Sciatic nerve (tissue), 2 donors: ENCODE measurements at regions not wholly inside any gene's neighbourhood (a gene's known extent, or its start where the extent isn't known, plus 50 kb on each side); places are given as distances from the start of the nearest gene placed in this dataset.
"Not testable (repeated sequence)": the region's sequence is repeated elsewhere in the genome, so short reads cannot be mapped to it uniquely, and the experiment has no call there.

Source experiments
- ATAC-seq: fragments of 200-7000 bp; cut with Tn5 transposase; one replicate; pipeline ENCODE4 v1.9.1; 2020; ENCODE audit warnings: mild to moderate bottlenecking, moderate library complexity
- DNase-seq: peaks from one replicate; pipeline ENCODE4 v3.0.0-alpha.2; 2020; ENCODE audit warnings: low spot score
- intact Hi-C: fragments of 100-400 bp; cut with DNase I; formaldehyde crosslinking; loops from one replicate; pipeline ENCODE4 v1.14.2; 2022
- donor health status: DM: no; HTN: no; CAD: no.
- donor health status: DM: no; HTN: no; CAD: no.

DNA sequence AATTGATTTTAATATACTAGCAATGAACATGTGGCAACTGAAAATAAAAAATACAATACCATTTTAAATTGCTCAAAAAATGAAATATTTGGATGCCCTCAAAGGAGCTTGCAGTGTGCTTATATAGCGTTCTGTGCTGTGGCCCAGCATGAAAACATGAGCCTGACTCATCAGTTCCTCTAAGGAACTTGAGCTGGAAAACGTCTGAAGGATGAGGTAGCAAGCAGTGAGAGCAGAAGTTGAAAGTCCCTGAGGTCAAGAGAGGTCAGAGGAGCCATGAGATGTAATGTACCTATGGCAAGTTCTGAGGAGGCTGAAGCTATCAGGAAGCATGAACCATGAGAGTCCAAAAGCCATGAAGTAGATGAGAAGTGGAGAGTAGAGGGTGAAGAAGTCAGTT is 59.7 kb downstream of the HMGB3 start:
- no peak for DNase-seq
- no peak for ATAC-seq
- intact Hi-C loops = no loop called here

DNA sequence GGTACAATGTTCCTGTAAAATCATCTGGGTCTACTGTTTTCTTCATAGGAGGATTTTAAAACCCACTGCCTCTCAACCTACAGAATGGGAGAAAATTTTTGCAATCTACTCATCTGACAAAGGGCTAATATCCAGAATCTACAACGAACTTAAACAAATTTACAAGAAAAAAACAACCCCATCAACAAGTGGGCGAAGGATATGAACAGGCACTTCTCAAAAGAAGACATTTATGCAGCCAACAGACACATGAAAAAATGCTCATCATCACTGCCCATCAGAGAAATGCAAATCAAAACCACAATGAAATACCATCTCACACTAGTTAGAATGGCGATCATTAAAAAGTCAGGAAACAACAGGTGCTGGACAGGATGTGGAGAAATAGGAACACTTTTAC is 83.2 kb downstream of the HMGB3 start:
- intact Hi-C loops, DNase-seq, ATAC-seq: not testable (repeated sequence)

DNA sequence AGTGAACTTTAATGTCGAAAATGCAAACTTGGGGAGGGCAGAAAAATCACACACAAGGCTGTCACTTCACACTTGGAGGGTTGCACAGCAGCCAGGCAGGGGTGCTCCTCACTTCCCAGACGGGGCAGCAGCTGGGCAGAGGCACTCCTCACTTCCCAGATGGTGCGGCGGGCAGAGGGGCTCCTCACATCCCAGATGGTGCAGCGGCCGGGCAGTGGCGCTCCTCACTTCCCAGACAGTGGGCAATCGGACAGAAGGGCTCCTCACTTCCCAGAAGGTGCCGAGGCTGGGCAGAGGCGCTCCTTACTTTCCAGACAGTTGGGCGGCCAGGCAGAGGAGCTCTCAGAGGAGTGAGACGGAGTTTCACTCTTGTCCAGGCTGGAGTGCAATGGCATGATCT is 90.6 kb downstream of the HMGB3 start:
- intact Hi-C loops = no loop called here
- no peak for ATAC-seq
- DNase-seq = no peak

DNA sequence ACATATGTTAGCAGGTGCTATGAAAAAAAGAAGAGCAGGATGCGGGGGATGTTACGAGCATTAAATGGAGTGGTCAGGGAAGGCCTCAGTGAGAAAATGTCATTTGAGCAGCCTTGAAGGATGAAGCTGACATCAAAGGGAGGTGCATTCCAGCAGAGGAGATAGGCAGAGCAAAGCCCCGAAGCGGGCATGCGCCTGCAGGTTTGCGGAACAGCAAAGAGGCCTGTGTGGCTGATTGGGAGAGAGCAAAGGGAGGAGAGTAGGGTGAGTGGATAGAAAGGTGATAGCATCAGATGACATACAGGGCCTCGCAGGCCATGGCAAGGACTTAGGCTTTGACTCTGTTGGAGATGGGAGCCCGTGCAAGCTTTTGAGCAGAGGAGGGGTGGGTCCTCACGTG is 95.4 kb upstream of the GPR50 start:
- ATAC-seq (no peak), DNase-seq (no peak)
- intact Hi-C loops = loop anchor here (5.0 kb wide), 1 partner anchor 309 kb away; no protein-coding TSS in a partner anchor

DNA sequence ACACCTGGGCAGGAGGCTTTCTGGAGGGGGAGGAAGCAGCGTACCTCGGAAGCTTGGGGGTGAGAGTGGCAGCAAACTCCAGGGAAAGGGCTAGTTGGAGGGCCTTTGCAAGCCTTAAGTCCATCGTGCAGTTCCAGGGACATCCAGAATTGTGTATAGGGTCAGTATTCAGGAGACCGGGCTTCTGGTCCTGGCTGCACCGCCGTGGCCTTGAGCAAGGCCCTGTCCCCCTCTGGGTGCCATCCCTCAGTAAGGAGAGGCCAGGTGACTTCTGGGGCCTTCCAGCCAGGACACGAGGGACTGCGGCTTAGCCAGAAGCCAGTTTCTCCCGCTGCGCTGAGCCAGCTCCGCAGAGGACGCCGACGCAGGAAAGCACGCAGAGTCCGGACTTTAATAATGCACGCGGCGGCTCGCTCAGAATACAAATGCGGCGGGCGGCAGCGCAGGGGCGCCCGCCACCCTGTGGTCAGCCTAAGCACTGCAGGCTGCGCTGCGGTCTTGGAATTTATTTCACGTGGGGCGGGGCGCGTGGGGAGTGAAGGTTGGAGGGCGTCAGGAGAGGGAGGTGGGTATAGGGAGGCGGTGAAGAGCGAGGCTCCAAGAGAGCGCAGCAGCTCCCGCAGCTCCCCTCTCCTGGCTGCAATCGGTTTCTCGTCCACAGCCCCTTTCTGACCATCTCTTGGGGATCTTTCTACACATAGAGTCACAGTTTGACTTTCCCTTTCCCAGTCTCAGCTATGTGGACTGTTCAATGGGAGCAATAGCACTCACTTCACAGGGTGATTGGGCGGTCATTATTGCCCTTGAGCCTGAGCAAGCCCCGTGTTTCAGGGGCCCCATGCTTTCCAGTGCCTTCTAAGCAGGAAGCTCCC is 94.1 kb upstream of the GPR50 start:
- intact Hi-C loops = loop anchor here (5.0 kb wide), 1 partner anchor 310 kb away; no protein-coding TSS in a partner anchor
- peak; percentile 89 for ATAC-seq
- peak; percentile 80 for DNase-seq

DNA sequence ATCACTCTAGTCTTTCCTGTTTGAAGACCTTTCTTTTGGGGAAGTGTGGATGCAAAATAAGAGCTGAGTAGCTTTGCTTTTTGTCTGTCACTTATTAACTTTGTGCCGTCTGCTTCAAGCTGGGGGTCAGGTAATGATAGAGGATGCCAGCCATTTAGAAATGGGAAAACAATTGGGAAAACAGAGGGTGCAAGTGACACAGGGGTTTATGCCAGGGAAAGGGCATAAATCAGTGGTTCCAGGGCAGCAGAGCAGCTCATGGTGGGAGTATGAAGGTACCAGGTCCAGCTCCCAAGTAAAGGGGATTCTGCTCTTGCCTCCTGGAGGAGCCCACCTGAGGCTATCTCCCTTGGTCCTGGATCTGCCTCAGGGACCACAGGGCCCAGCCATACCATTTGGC is 91.9 kb upstream of the GPR50 start:
- intact Hi-C loops = loop anchor here (5.0 kb wide), 1 partner anchor 312 kb away; no protein-coding TSS in a partner anchor
- no peak for DNase-seq
- no peak for ATAC-seq

DNA sequence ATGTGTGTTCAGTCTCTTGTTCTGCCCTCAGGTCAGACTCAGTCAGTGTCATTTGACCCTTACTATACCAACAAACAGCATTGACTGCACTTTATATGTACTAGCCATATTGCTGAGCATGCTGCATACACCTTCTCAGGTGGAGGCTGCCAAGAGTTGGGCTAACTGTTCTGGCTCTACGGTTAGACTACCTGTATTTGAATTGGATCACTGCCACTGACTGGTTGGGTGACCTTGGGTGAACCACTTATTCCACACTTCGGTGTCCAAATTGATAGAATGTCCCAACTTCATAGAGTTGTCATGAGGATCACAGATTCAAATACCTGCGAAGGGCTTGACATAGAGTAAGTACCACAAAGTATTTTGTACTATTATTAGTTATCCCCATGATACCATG is 91.2 kb upstream of the GPR50 start:
- intact Hi-C loops = no loop called here
- no peak for ATAC-seq
- no peak for DNase-seq

DNA sequence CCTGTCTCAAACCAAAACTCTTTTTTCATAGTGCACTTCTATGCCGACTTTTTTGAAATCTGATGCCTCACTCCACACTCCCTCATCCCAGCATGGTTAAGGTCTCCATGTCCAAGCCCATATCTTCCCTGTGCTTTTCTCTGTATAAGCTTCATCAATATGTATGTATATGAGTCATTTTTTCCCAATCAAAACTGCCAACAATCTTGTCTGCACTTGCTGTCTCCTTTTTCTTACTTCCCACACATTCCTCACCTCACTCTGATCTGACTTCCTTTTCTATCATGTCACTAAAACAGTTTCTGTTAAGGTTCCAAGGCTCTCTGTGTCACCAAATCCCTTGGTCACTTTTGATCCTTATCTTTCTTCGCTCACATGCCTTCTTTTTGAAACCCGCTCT is 88.2 kb upstream of the GPR50 start:
- intact Hi-C loops = no loop called here
- no peak for ATAC-seq
- no peak for DNase-seq

DNA sequence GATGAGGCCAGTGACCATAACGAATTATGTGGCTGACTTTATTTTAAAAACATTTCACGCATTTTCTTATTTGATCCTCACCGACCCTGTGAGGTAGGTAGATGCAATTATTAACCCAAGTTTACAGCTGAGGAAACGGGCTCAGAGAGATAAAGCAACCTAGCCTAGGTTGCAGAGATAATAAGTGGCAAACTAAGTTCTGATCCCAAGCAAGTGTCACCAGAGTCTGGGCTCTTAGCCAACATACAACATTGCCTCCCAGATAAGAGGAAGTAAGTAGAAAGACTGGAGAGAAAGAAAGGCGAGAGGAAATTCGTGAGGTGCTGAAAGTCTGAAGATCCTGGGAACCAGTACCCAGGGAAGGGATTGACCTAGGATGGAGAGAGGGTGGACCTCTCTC is 77.4 kb upstream of the GPR50 start:
- intact Hi-C loops = no loop called here
- ATAC-seq (no peak), DNase-seq (no peak)

DNA sequence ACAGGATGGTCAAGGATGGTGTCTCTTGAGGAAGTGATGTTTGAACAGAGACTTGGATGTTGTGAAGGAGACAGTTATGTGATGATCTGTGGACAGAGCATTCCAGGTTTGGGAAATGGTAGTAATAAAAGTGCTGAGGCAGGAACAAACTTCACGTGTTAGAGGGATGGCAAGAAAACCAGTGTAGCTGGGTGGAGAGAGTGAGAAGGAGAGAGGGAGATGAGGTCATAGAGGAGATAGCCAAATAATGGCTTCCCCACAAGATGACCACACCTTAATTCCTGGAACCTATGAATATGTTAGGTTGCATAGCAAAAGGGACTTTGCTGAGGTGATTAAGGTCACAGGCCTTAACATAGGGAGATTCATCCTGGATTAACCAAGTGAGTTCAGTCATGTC is 75.6 kb upstream of the GPR50 start:
- no peak for DNase-seq
- intact Hi-C loops = no loop called here
- ATAC-seq = no peak

DNA sequence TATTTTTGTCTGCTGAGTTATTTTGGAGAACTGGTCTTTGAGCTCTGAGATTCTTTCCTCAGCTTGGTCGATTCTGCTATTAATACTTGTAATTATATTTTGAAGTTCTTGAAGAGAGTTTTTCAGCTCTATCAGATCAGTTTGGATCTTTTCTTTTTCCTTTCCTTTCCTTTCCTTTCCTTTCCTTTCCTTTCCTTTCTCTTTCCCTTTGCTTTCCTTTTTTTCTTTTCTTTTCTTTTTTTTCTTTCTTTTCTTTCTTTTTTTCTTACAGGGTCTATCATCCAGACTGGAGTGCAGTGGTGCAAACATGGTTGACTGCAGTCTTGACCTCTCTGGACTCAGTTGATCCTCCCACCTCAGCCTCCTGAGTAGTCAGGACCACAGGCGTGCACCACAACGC is 63.2 kb upstream of the GPR50 start:
- intact Hi-C loops, DNase-seq, ATAC-seq: not testable (repeated sequence)
